A549 (cell line): ENCODE measurements at regions not wholly inside any gene's neighbourhood (a gene's known extent, or its start where the extent isn't known, plus 50 kb on each side); places are given as distances from the start of the nearest gene placed in this dataset.

ENCODE experiments used
- POLR2AphosphoS2 ChIP-seq: conservative IDR thresholded peaks from 2 replicates; pipeline ENCODE4 v1.6.1; 2012; ENCODE audit warnings: low read length, improper control_type of control experiment, inconsistent platforms
- SREBF2 ChIP-seq: fragments of 450-650 bp; IDR thresholded peaks from 2 replicates; pipeline ENCODE4 v1.6.1; 2014; ENCODE audit warnings: mild to moderate bottlenecking, moderate library complexity
- TF ChIP-seq, protein P1 (sequence below): IDR thresholded peaks from 2 replicates; pipeline ENCODE4 v1.6.1; 2012

DNA sequence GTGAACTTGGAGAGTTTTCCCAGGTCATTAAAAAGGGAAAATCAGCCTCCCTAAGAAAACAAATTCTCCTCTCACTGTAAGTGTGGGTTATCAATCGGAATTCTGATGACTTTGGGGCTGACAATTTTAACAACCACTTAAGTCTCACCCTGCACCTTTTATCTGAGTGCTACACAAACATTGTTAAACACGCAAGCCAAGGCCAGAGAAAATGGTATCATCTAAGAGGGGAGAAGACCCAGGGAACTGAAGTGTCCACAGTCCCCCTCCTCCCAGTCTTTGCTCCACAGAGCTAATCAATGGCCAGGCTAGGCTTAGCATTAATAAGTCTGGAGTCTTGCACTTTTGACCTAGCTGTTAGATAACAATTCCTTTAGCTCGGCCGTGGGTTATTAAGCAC is 51.7 kb upstream of the TBX5 start:
- TF ChIP-seq, protein P1, sequence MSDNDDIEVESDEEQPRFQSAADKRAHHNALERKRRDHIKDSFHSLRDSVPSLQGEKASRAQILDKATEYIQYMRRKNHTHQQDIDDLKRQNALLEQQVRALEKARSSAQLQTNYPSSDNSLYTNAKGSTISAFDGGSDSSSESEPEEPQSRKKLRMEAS, result no peak
- TF ChIP-seq POLR2AphosphoS2, result no peak
- no peak for TF ChIP-seq SREBF2
